Ovary (tissue), 3 donors: ENCODE measurements at regions not wholly inside any gene's neighbourhood (a gene's known extent, or its start where the extent isn't known, plus 50 kb on each side); places are given as distances from the start of the nearest gene placed in this dataset.

Experiments
- CTCF ChIP-seq, 3 donors: fragments of 450-650 bp in 2 of 3; fragments of 200-600 bp in 1 of 3; IDR thresholded peaks; one replicate each; pipeline versions ENCODE4 v1.5.1 to v1.8.0; 2016 to 2022; ENCODE audit warnings: antibody characterized with exemption in 3 of 3, mild to moderate bottlenecking in 1 of 3
- EP300 ChIP-seq: sonication (generic); formaldehyde crosslinking; IDR thresholded peaks from one replicate; pipeline ENCODE4 v1.6.1; 2017; ENCODE audit warnings: antibody characterized with exemption
- POLR2A ChIP-seq: fragments of 450-650 bp; IDR thresholded peaks from one replicate; pipeline ENCODE4 v1.6.1; 2017; ENCODE audit warnings: antibody characterized with exemption, mild to moderate bottlenecking, moderate library complexity
- donor health status: DM: no; HTN: no; CAD: no.

DNA sequence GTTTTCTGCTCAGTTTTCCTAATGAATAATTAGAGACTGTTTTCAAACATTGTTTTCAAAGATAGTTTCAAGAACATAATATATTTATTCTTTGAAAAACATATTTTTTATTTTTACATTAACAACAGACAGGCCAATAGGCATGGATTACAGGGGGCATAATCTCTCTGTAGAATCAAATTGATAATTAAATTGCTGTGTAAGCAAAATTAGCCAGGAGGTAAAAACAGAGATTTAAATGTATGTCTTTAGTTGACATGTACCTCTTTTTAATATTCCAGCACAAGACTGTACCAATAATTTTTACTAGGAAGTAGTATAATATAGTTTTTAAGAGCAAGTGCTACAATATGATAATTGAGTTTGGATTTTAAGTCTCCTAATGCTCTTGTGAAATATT, 1444.5 kb downstream of the BRINP3 start:
- TF ChIP-seq CTCF (IDR thresholded peaks at IDR 0.05) (no peak), EP300 (no peak), POLR2A (no peak)
